OCI-LY1 (cell line): ENCODE measurements at regions not wholly inside any gene's neighbourhood (a gene's known extent, or its start where the extent isn't known, plus 50 kb on each side); places are given as distances from the start of the nearest gene placed in this dataset.

ENCODE experiments used
- H2AFZ ChIP-seq: fragments of 200-600 bp; sonication (generic), shearing (Covaris generic); 2 replicates; pipeline ENCODE4 v1.6.0; 2014; ENCODE audit warnings: antibody characterized with exemption, mild to moderate bottlenecking, low read length
- H3F3A ChIP-seq: fragments of 200-600 bp; sonication (generic), shearing (Covaris generic); 2 replicates; pipeline ENCODE4 v1.6.0; 2014; ENCODE audit warnings: mild to moderate bottlenecking, antibody characterized with exemption, low read length, moderate library complexity; ENCODE audit not compliant: insufficient read depth
- H3K27ac ChIP-seq: fragments of 200-600 bp; sonication (generic); 2 replicates; pipeline ENCODE4 v1.5.1; 2014; ENCODE audit warnings: low read length, mixed run types, mild to moderate bottlenecking, low read depth; ENCODE audit not compliant: poor library complexity, severe bottlenecking
- H3K27me3 ChIP-seq: fragments of 200-600 bp; sonication (generic); 2 replicates; pipeline ENCODE4 v1.6.0; 2014; ENCODE audit warnings: antibody characterized with exemption, mild to moderate bottlenecking, low read length, moderate library complexity; ENCODE audit not compliant: insufficient read depth
- H3K36me3 ChIP-seq: fragments of 200-600 bp; sonication (generic); 2 replicates; pipeline ENCODE4 v1.6.1; 2014; ENCODE audit warnings: mild to moderate bottlenecking, antibody characterized with exemption, low read length, moderate library complexity, mixed read lengths; ENCODE audit not compliant: insufficient read depth
- H3K4me1 ChIP-seq: fragments of 200-600 bp; sonication (generic); 2 replicates; pipeline ENCODE4 v1.5.1; 2014; ENCODE audit warnings: mild to moderate bottlenecking, low read length, moderate library complexity; ENCODE audit not compliant: insufficient read depth, severe bottlenecking
- H3K4me2 ChIP-seq: fragments of 200-600 bp; sonication (generic), shearing (Covaris generic); 2 replicates; pipeline ENCODE4 v1.6.1; 2014; ENCODE audit warnings: low read length
- H3K4me3 ChIP-seq: fragments of 200-600 bp; sonication (generic); 2 replicates; pipeline ENCODE4 v1.5.1; 2014; ENCODE audit warnings: low read length, low read depth, mild to moderate bottlenecking, mixed read lengths; ENCODE audit not compliant: poor library complexity, severe bottlenecking
- H3K79me2 ChIP-seq: fragments of 200-600 bp; shearing (Covaris generic); 2 replicates; pipeline ENCODE4 v1.6.1; 2016; ENCODE audit warnings: mixed run types, low read length, mixed read lengths; ENCODE audit not compliant: insufficient read depth
- H3K9ac ChIP-seq: fragments of 200-600 bp; sonication (generic), shearing (Covaris generic); 2 replicates; pipeline ENCODE4 v1.6.1; 2014; ENCODE audit warnings: mild to moderate bottlenecking, low read length, mixed read lengths
- H3K9me2 ChIP-seq: fragments of 200-600 bp; sonication (generic), shearing (Covaris generic); 2 replicates; pipeline ENCODE4 v1.6.1; 2014; ENCODE audit warnings: low read depth, mild to moderate bottlenecking, low read length, mixed read lengths
- H3K9me3 ChIP-seq: fragments of 200-600 bp; shearing (Covaris generic); 2 replicates; pipeline ENCODE4 v1.6.1; 2014; ENCODE audit warnings: low read length, mixed read lengths
- H4K20me1 ChIP-seq: fragments of 200-600 bp; sonication (generic), shearing (Covaris generic); 2 replicates; pipeline ENCODE4 v1.6.0; 2016; ENCODE audit warnings: mild to moderate bottlenecking, low read length; ENCODE audit not compliant: insufficient read depth
- EZH2 ChIP-seq: fragments of 200-600 bp; sonication (generic), shearing (Covaris generic); IDR thresholded peaks from 2 replicates; pipeline ENCODE4 v1.8.0; 2017; ENCODE audit warnings: borderline replicate concordance, mixed run types, mild to moderate bottlenecking, antibody characterized with exemption, low read length, moderate library complexity, mixed read lengths
- TF ChIP-seq, protein P1 (sequence below): fragments of 200-600 bp; sonication (generic), shearing (Covaris generic); IDR thresholded peaks from 2 replicates; pipeline ENCODE4 v1.5.1; 2017; ENCODE audit warnings: mild to moderate bottlenecking, antibody characterized with exemption, low read length, moderate library complexity, mixed read lengths

GRCh38 chr2:158025255-158025996 is 76.2 kb upstream of the UPP2 start:
- Histone ChIP-seq H4K20me1 (no peaks in the 10 kb centered on the region), H3K9me2 (no peaks in the 10 kb centered on the region), H3K27ac (no peak overlapping the region), H3K4me2 (no peak overlapping the region), H3K79me2 (no peaks in the 10 kb centered on the region), H3K9ac (no peak overlapping the region), H3K9me3 (no peaks in the 10 kb centered on the region), H3F3A (no peaks in the 10 kb centered on the region), H3K4me3 (no peak overlapping the region), H2AFZ (no peak overlapping the region), H3K36me3 (no peaks in the 10 kb centered on the region), H3K4me1 (no peaks in the 10 kb centered on the region), H3K27me3 (no peaks in the 10 kb centered on the region)
- TF ChIP-seq, protein P1, sequence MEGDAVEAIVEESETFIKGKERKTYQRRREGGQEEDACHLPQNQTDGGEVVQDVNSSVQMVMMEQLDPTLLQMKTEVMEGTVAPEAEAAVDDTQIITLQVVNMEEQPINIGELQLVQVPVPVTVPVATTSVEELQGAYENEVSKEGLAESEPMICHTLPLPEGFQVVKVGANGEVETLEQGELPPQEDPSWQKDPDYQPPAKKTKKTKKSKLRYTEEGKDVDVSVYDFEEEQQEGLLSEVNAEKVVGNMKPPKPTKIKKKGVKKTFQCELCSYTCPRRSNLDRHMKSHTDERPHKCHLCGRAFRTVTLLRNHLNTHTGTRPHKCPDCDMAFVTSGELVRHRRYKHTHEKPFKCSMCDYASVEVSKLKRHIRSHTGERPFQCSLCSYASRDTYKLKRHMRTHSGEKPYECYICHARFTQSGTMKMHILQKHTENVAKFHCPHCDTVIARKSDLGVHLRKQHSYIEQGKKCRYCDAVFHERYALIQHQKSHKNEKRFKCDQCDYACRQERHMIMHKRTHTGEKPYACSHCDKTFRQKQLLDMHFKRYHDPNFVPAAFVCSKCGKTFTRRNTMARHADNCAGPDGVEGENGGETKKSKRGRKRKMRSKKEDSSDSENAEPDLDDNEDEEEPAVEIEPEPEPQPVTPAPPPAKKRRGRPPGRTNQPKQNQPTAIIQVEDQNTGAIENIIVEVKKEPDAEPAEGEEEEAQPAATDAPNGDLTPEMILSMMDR, result no peak

- no peaks in the 10 kb centered on the region for H3K36me3 ChIP-seq
- H3K27ac ChIP-seq, result no peak overlapping the region
- no peak overlapping the region for H3K9ac ChIP-seq
- no peak overlapping the region for H3K4me2 ChIP-seq
- no peak overlapping the region for H2AFZ ChIP-seq
- H3K9me3 ChIP-seq, result no peaks in the 10 kb centered on the region
- no peak overlapping the region for H3K4me3 ChIP-seq
- TF ChIP-seq EZH2, result no peak
- TF ChIP-seq, protein P1, result peak; percentile 81
- H3K4me1 ChIP-seq, result no peaks in the 10 kb centered on the region
- H3K27me3 ChIP-seq, result no peaks in the 10 kb centered on the region
- no peaks in the 10 kb centered on the region for H3K9me2 ChIP-seq
- no peaks in the 10 kb centered on the region for H3F3A ChIP-seq
- no peaks in the 10 kb centered on the region for H3K79me2 ChIP-seq
- no peaks in the 10 kb centered on the region for H4K20me1 ChIP-seq
These were observed 77.3 kb upstream of the UPP2 start for GRCh38 chr2:158024288-158024898.

DNA sequence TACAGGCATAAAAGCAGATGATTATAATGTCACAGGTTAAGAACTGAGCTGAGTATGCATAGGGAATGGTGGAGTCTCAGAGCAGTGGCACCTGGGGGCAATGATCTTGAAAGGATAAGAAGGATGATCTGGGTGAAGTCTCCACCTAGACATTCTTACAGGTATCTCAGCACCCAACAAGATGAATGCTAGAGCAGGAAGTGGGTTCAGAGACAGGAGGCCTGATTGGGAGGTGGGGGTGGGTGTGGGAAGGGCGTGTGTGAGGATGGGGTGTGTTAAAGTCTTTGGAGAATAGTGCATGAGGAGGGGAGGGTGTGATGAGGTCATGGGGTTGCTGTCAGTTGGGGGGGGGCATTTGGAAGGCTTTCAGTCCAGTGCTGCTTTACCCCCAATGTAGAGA is 78.8 kb upstream of the UPP2 start:
- TF ChIP-seq, protein P1, result no peak
- TF ChIP-seq EZH2, result no peak
- no peaks in the 10 kb centered on the region for H3F3A ChIP-seq
- H3K9me3 ChIP-seq, result no peaks in the 10 kb centered on the region

More for the DNA sequence above, 78.8 kb upstream of the UPP2 start:
- no peaks in the 10 kb centered on the region for H3K4me1 ChIP-seq
- no peak overlapping the region for H2AFZ ChIP-seq
- H3K4me3 ChIP-seq, result no peak overlapping the region
- H3K79me2 ChIP-seq, result no peaks in the 10 kb centered on the region
- no peak overlapping the region for H3K4me2 ChIP-seq
- H4K20me1 ChIP-seq, result no peaks in the 10 kb centered on the region
- no peaks in the 10 kb centered on the region for H3K36me3 ChIP-seq
- H3K27me3 ChIP-seq, result no peaks in the 10 kb centered on the region
- H3K9me2 ChIP-seq, result no peaks in the 10 kb centered on the region
- no peak overlapping the region for H3K9ac ChIP-seq
- no peak overlapping the region for H3K27ac ChIP-seq
